ENCODE measurements at regions not wholly inside any gene's neighbourhood (a gene's known extent, or its start where the extent isn't known, plus 50 kb on each side); places are given as distances from the start of the nearest gene placed in this dataset.

GRCh38 chr4:177952723-177953122, 510.5 kb upstream of the AGA start:
- DNase-seq: peak; percentile 6
- H3K4me1 ChIP-seq (ENCODE audit: control insufficient read depth, insufficient read depth, low read length): no peaks in the 10 kb centered on the region
- no peaks in the 10 kb centered on the region for H3K27me3 ChIP-seq (ENCODE audit: control insufficient read depth, insufficient read depth, low read length)
- H3K9me3 ChIP-seq (replicated peaks; ENCODE audit: control insufficient read depth, low read depth, low read length): no peaks in the 10 kb centered on the region
- no peak overlapping the region for H3K27ac ChIP-seq (ENCODE audit: low read length)
- no peaks in the 10 kb centered on the region for H3K36me3 ChIP-seq (ENCODE audit: control insufficient read depth, insufficient read depth, low read length)
- WGBS (ENCODE audit: insufficient coverage): no CpG with 5 or more reads among the region's 2 CpGs
- H3K4me3 ChIP-seq (ENCODE audit: low read length): no peak overlapping the region

- WGBS (ENCODE audit: insufficient coverage): no CpG with 5 or more reads among the region's 5 CpGs
- DNase-seq: no peak
Measured at GRCh38 chr4:177957596-177958360, 515.5 kb upstream of the AGA start.

DNA sequence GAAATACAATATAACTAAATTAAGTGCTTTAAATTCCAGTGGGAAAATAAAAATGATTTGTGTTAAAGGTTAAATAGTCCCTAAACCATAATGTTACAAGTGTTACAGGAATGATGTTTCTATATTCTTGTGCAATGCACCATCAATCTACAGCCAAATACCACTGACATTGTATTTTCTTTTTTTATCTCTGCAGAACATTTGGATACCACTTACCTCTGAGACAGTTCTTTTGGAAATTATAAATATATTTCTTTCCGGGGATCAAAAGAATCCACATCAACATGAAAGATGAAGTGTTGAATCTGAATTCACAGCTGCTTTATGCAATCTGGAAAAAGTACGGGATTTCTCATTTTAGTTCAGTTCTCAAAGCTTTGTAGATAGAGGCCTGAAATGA, 518.3 kb upstream of the AGA start:
- Histone ChIP-seq H3K36me3 (ENCODE audit: control insufficient read depth, insufficient read depth, low read length) (no peaks in the 10 kb centered on the region), H3K27ac (ENCODE audit: low read length) (no peak overlapping the region), H3K4me1 (ENCODE audit: control insufficient read depth, insufficient read depth, low read length) (no peaks in the 10 kb centered on the region), H3K9me3 (replicated peaks; ENCODE audit: control insufficient read depth, low read depth, low read length) (no peaks in the 10 kb centered on the region), H3K4me3 (ENCODE audit: low read length) (no peak overlapping the region), H3K27me3 (ENCODE audit: control insufficient read depth, insufficient read depth, low read length) (no peaks in the 10 kb centered on the region)
- DNase-seq: no peak
- no CpG with 5 or more reads among the region's 2 CpGs for WGBS (ENCODE audit: insufficient coverage)

More at GRCh38 chr4:177957596-177958360, 515.5 kb upstream of the AGA start:
- H3K9me3 ChIP-seq (replicated peaks; ENCODE audit: control insufficient read depth, low read depth, low read length): no peaks in the 10 kb centered on the region
- H3K27me3 ChIP-seq (ENCODE audit: control insufficient read depth, insufficient read depth, low read length): no peaks in the 10 kb centered on the region
- H3K4me1 ChIP-seq (ENCODE audit: control insufficient read depth, insufficient read depth, low read length): no peaks in the 10 kb centered on the region
- no peak overlapping the region for H3K27ac ChIP-seq (ENCODE audit: low read length)
- no peaks in the 10 kb centered on the region for H3K36me3 ChIP-seq (ENCODE audit: control insufficient read depth, insufficient read depth, low read length)
- no peak overlapping the region for H3K4me3 ChIP-seq (ENCODE audit: low read length)

DNA sequence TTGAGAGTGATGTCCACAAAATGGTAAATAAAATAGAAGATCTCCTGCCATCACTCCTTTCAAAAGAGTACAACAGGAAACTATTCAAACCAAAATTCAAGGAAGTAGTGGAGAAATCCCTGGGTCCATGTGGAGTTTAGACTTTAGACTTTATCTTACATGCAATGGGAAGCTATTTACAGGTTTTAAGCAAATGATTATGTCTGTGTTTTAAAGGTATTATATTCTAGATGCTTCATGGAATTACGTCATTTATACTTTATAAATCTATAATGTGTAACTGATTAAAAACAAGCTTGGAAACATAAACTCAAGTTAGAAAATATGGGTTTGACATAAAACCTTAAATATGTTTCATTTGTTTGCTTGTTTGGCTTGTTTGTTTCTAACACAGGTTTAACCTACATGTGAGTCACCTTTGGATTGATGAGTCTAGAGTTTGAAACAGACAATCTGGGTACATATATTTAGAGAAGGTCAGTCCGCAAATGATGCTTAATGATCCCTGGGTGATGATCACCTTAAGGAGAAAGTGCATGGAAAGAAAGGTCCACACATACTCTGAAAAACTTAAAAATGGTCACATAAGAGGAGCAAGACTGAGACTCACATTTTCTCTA, 519.6 kb upstream of the AGA start:
- H3K27me3 ChIP-seq (ENCODE audit: control insufficient read depth, insufficient read depth, low read length): no peaks in the 10 kb centered on the region
- no peak for DNase-seq
- H3K9me3 ChIP-seq (replicated peaks; ENCODE audit: control insufficient read depth, low read depth, low read length): no peaks in the 10 kb centered on the region
- no peak overlapping the region for H3K27ac ChIP-seq (ENCODE audit: low read length)
- WGBS (ENCODE audit: insufficient coverage): no CpG with 5 or more reads among the region's 2 CpGs
- H3K4me1 ChIP-seq (ENCODE audit: control insufficient read depth, insufficient read depth, low read length): no peaks in the 10 kb centered on the region
- H3K36me3 ChIP-seq (ENCODE audit: control insufficient read depth, insufficient read depth, low read length): no peaks in the 10 kb centered on the region
- H3K4me3 ChIP-seq (ENCODE audit: low read length): no peak overlapping the region

GRCh38 chr4:177964061-177964460, 521.8 kb upstream of the AGA start:
- Histone ChIP-seq H3K4me3 (ENCODE audit: low read length) (no peak overlapping the region), H3K27ac (ENCODE audit: low read length) (no peak overlapping the region), H3K36me3 (ENCODE audit: control insufficient read depth, insufficient read depth, low read length) (no peaks in the 10 kb centered on the region), H3K4me1 (ENCODE audit: control insufficient read depth, insufficient read depth, low read length) (no peaks in the 10 kb centered on the region), H3K27me3 (ENCODE audit: control insufficient read depth, insufficient read depth, low read length) (no peaks in the 10 kb centered on the region), H3K9me3 (replicated peaks; ENCODE audit: control insufficient read depth, low read depth, low read length) (no peaks in the 10 kb centered on the region)
- DNase-seq: no peak
- WGBS (ENCODE audit: insufficient coverage): 48% methylated on average over 2 of the region's 3 CpGs

DNA sequence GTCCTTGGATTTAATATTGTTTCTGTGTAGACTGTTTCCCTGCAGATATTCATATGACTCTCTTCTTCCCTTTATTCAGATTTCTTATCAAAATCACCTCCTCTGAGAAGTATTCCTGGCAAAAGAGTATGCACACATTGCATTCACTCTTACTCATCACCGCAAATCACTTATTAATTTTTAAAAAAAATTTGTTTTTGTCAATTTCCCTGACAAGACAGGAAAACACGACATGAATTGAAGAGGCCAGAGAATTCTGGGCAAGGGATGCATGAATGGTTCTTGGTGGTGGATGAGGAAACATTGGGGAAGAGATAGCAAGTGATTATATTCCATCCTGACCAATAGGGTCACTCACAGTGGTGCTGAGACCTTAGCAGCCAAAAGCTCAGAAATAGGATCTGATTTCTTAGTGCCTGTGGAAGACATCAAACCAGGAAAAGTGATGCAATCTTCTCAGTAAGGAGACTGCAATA, 522.5 kb upstream of the AGA start:
- H3K27me3 ChIP-seq (ENCODE audit: control insufficient read depth, insufficient read depth, low read length): no peaks in the 10 kb centered on the region
- H3K27ac ChIP-seq (ENCODE audit: low read length): no peak overlapping the region
- H3K9me3 ChIP-seq (replicated peaks; ENCODE audit: control insufficient read depth, low read depth, low read length): no peaks in the 10 kb centered on the region
- H3K4me3 ChIP-seq (ENCODE audit: low read length): no peak overlapping the region
- DNase-seq: no peak
- no peaks in the 10 kb centered on the region for H3K4me1 ChIP-seq (ENCODE audit: control insufficient read depth, insufficient read depth, low read length)
- WGBS (ENCODE audit: insufficient coverage): 40% methylated on average over 1 of the region's 2 CpGs
- no peaks in the 10 kb centered on the region for H3K36me3 ChIP-seq (ENCODE audit: control insufficient read depth, insufficient read depth, low read length)

GRCh38 chr4:177967328-177967727, 525.1 kb upstream of the AGA start:
- no peak for DNase-seq
- no peaks in the 10 kb centered on the region for H3K27me3 ChIP-seq (ENCODE audit: control insufficient read depth, insufficient read depth, low read length)
- H3K4me1 ChIP-seq (ENCODE audit: control insufficient read depth, insufficient read depth, low read length): no peaks in the 10 kb centered on the region
- H3K4me3 ChIP-seq (ENCODE audit: low read length): no peak overlapping the region
- no CpG with 5 or more reads among the region's 3 CpGs for WGBS (ENCODE audit: insufficient coverage)
- H3K36me3 ChIP-seq (ENCODE audit: control insufficient read depth, insufficient read depth, low read length): no peaks in the 10 kb centered on the region
- H3K9me3 ChIP-seq (replicated peaks; ENCODE audit: control insufficient read depth, low read depth, low read length): no peaks in the 10 kb centered on the region
- no peak overlapping the region for H3K27ac ChIP-seq (ENCODE audit: low read length)

DNA sequence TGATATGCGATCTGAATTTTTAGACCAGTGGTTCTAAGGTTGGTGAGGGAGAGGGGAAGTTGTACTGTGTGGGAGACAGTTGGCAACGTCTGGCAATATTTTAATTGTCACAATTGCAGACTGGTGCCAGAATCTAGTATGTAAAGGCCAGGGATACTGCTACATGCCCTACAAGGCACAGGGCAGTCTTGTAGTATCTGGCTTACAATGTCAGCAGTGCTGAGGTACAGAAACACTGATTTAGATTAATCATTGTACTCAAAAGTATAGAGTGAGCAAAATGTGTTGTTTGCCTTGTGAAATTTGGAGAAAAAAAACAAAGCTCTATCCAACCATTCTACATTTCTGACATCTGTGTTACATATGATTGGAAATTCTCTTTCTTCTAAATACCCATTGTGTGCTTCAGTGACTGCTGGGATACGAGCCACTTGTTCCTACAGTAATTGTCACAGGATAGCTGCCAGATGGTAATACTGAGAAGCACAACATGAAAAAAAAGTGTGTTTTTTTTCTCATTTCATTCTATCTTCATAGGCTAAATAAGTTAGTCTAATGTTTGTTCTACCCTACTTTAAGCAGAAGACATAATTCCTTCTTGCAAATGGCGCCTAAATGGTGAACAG, 526.7 kb upstream of the AGA start:
- 59% methylated on average over 2 of the region's 4 CpGs for WGBS (ENCODE audit: insufficient coverage)

GRCh38 chr4:177974461-177974860, 532.2 kb upstream of the AGA start:
- WGBS (ENCODE audit: insufficient coverage): no CpG with 5 or more reads among the region's 1 CpG
- Histone ChIP-seq H3K27me3 (ENCODE audit: control insufficient read depth, insufficient read depth, low read length) (no peaks in the 10 kb centered on the region), H3K36me3 (ENCODE audit: control insufficient read depth, insufficient read depth, low read length) (no peaks in the 10 kb centered on the region), H3K9me3 (replicated peaks; ENCODE audit: control insufficient read depth, low read depth, low read length) (no peaks in the 10 kb centered on the region), H3K4me3 (ENCODE audit: low read length) (no peak overlapping the region), H3K4me1 (ENCODE audit: control insufficient read depth, insufficient read depth, low read length) (no peaks in the 10 kb centered on the region), H3K27ac (ENCODE audit: low read length) (no peak overlapping the region)
- DNase-seq: no peak

More for the DNA sequence above, 526.7 kb upstream of the AGA start:
- Histone ChIP-seq H3K27me3 (ENCODE audit: control insufficient read depth, insufficient read depth, low read length) (no peaks in the 10 kb centered on the region), H3K9me3 (replicated peaks; ENCODE audit: control insufficient read depth, low read depth, low read length) (no peaks in the 10 kb centered on the region), H3K27ac (ENCODE audit: low read length) (no peak overlapping the region), H3K36me3 (ENCODE audit: control insufficient read depth, insufficient read depth, low read length) (no peaks in the 10 kb centered on the region), H3K4me3 (ENCODE audit: low read length) (no peak overlapping the region), H3K4me1 (ENCODE audit: control insufficient read depth, insufficient read depth, low read length) (no peaks in the 10 kb centered on the region)
- DNase-seq: peak; percentile 5

DNA sequence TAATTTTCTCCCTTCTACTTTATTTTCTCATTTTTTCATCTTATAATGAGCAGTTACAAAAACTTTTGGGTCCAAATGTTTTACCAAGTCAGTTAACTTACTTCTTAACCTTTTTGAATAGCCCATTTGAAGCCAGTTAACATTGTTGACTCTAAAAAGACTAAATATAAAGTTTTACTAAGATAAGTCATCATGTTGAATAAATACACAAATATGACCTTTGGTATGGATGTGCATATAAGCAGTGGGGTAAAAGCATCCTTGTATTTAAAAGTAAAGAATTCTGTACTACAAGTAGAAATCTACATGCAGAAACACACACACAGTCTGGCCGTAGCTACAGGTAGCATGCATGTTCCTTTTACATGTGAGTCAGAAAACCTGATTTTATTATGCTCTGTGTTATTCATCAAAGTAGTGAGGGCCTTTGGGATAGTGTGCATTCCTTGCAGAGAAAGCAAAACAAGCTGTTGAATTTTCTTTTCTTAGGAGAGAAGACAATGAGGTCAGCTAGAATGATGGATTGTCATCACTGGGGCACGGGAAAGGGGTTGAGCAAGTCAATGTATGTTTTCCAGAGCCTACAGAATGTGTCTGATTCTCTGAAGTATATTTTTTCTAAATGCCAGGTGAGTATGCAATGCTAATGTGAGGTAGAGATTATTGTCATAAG, 533.2 kb upstream of the AGA start:
- Histone ChIP-seq H3K27ac (ENCODE audit: low read length) (no peak overlapping the region), H3K27me3 (ENCODE audit: control insufficient read depth, insufficient read depth, low read length) (no peaks in the 10 kb centered on the region), H3K4me1 (ENCODE audit: control insufficient read depth, insufficient read depth, low read length) (no peaks in the 10 kb centered on the region), H3K4me3 (ENCODE audit: low read length) (no peak overlapping the region), H3K9me3 (replicated peaks; ENCODE audit: control insufficient read depth, low read depth, low read length) (no peaks in the 10 kb centered on the region), H3K36me3 (ENCODE audit: control insufficient read depth, insufficient read depth, low read length) (no peaks in the 10 kb centered on the region)
- WGBS (ENCODE audit: insufficient coverage): no CpG with 5 or more reads among the region's 2 CpGs
- DNase-seq: no peak

Data from muscle of leg (tissue), 3 donors.